Epithelial cell of esophagus (primary cell): ENCODE measurements at regions not wholly inside any gene's neighbourhood (a gene's known extent, or its start where the extent isn't known, plus 50 kb on each side); places are given as distances from the start of the nearest gene placed in this dataset.

Experiments used
- DNase-seq: peaks from one replicate; pipeline ENCODE4 v3.0.0; 2010; ENCODE audit warnings: low read depth
- H3K4me3 ChIP-seq: 2 replicates; pipeline ENCODE4 v1.5.1; 2011; ENCODE audit warnings: mild to moderate bottlenecking, low read length, control low read depth
- TF ChIP-seq, protein P1 (sequence below): IDR thresholded peaks from 2 replicates; pipeline ENCODE4 v1.5.1; 2011; ENCODE audit warnings: low read depth, mild to moderate bottlenecking, low read length, control low read depth, inconsistent platforms; ENCODE audit not compliant: insufficient read depth; ENCODE audit errors: missing control alignments

DNA sequence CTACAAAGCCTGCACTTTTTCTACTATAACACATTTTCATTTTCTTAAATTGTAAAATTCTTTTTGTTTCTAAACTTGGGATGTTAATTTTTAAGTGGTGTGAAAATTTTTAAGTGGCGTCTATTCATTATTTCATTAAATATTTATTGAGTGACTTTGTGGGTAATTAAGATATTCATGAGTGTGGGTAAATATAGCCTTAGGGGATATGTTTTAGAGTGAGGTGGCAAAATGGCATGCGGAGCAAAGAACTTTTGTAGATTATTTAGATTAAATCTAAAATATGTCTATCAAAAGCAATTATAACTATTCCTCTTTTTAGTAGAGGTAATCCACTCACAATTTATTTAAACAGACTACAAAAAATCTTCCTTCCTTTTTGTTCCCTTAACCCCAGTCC is 188.4 kb downstream of the PCSK1 start:
- TF ChIP-seq, protein P1, sequence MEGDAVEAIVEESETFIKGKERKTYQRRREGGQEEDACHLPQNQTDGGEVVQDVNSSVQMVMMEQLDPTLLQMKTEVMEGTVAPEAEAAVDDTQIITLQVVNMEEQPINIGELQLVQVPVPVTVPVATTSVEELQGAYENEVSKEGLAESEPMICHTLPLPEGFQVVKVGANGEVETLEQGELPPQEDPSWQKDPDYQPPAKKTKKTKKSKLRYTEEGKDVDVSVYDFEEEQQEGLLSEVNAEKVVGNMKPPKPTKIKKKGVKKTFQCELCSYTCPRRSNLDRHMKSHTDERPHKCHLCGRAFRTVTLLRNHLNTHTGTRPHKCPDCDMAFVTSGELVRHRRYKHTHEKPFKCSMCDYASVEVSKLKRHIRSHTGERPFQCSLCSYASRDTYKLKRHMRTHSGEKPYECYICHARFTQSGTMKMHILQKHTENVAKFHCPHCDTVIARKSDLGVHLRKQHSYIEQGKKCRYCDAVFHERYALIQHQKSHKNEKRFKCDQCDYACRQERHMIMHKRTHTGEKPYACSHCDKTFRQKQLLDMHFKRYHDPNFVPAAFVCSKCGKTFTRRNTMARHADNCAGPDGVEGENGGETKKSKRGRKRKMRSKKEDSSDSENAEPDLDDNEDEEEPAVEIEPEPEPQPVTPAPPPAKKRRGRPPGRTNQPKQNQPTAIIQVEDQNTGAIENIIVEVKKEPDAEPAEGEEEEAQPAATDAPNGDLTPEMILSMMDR = no peak
- DNase-seq = peak; percentile 36
- H3K4me3 ChIP-seq = no peak overlapping the region

DNA sequence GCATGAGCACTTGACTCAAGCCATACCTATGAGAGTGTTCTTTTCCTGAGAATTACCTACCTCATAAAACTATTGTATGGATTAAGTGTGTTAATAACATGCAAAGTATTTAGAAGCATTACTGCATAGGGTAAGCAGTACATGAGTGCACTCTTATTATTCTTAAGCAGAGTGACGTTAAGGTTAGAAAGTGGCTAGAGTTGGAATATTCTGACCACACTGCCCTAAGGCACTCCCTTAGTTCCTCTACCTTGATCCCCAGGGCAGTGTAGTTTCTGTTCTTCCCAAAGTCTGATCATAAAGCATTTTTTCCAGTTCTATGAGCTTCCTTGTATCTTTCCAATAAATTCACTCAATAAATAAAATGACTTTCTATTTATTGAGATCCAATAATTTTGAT is 189.2 kb downstream of the PCSK1 start:
- H3K4me3 ChIP-seq = no peak overlapping the region
- no peak for DNase-seq
- TF ChIP-seq, protein P1 = no peak

DNA sequence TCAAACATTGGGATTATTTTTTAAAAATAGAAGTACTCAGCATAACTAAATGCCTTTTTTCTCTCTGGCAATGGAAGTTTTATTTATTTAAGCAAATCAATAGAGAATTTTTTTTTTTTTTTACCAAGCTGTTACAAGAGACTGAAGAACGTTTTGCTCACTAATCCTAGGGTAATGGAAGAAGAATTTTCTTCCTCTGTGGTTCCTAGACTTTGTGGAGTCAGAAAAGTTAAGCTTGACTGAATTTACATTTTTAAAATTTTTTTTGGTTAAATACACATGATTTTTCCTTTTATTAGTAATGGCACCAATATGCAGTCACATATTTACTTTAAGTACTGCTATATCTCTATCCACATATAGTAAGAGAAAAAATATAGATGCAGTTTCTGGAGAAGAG is 189.8 kb downstream of the PCSK1 start:
- DNase-seq = no peak
- TF ChIP-seq, protein P1 = no peak
- no peak overlapping the region for H3K4me3 ChIP-seq

DNA sequence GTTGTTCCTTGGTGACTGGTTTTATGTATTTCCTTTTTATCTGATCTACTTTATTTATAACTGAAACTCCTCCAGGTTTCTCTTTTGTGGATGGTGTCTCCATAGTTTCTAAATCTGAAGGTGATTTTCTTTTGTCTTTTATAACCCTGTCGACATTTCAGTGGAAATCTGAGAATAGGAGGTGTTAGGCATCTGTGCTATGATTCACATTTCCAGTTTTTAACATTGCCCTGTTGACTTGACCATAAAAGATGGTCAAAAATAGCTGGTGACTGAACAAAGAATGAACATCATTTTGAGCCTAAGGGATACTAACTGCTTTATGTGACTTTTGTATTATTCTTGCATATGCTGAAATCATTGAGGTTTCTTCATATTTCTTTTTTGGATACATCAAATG is 190.5 kb downstream of the PCSK1 start:
- no peak overlapping the region for H3K4me3 ChIP-seq
- no peak for DNase-seq
- TF ChIP-seq, protein P1 = no peak

DNA sequence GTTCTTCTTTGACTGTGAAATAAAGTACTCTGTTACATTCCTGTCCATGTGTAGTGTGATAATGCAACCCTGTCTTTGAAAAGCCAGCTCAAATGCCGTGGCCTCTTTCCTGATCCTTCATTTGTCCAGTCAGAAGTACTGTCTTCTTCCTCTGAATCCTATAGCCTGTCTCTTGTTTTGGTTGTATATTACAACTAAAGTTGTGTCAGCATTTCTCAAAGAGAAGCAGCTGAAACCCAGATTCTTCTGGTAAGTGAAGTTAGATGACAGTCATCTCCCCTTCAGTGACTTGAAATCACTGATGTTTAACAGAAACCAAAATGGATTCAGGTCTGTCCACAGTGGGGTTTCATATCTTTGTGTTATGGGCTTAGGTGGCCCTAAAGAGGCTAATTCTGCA is 196.2 kb downstream of the PCSK1 start:
- no peak for DNase-seq
- H3K4me3 ChIP-seq = no peak overlapping the region
- TF ChIP-seq, protein P1 = no peak

DNA sequence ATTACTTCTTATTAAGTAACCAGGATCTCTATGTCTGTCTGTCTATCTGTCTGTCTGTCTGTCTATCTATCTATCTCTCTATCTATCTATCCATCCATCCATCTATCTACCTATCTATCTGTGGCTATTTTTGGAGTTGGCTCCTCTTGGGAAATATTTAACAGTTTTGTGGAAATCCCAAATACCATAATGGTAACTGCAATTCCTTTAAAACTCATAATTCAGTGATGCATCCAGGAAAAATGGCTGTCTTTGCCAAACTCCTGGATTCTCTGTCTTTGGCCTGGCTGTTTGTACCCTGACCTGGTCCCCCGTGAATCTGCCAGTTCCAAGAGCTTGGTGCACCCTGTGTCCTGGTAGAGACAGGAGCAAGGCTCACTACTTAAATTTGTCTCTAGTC is 197.0 kb downstream of the PCSK1 start:
- no peak overlapping the region for H3K4me3 ChIP-seq
- TF ChIP-seq, protein P1 = no peak
- no peak for DNase-seq

DNA sequence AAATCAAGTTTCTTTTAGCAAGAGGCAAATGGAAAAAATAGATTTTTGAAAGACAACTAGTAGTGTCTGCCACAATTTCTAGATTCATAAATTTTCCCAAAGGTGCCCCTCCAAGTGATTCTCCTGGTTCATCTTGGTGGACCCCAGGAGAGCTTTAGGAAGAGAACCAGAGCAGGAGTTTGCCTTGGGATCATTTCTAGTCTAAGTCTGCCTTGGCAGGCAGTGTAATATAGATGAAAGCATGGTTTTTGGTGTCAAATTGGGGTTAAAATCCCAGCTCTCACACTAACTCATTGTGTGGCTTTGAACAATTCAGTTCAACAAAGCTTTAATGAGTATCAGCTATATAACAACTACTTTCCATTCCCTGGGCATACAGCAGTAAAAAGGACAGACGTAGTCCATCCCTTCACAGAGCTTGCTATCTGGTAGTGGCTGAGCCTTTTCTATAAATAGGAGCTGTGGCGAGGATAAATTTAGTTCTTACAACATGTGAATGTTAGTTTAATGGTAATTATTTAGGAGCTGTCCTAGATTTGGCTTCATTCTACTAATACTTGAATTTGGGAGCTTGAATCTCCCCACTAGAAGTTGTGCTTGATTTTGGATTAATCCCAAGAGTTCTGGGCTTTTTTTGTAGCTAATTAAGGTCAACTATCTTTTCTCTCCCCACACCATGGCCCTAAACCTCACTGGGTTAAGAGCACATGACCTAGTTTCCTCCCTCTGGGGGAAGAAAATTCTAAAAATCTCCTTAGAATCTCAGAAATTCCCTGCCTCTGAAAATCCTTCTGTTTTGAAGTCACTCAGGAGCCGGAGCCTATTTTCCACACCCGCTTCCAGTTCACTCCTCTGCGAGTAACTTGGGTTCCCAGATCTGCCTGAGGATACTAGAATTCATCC is 197.8 kb downstream of the PCSK1 start:
- no peak for DNase-seq

More for the DNA sequence above, 197.8 kb downstream of the PCSK1 start:
- TF ChIP-seq, protein P1 = no peak
- H3K4me3 ChIP-seq = no peak overlapping the region
